ENCODE measurements at regions not wholly inside any gene's neighbourhood (a gene's known extent, or its start where the extent isn't known, plus 50 kb on each side); places are given as distances from the start of the nearest gene placed in this dataset.
A peak's percentile ranks its signal among the peaks of the same experiment; 100 is the strongest.
"Not testable (repeated sequence)": the region's sequence is repeated elsewhere in the genome, so short reads cannot be mapped to it uniquely, and the experiment has no call there.

- DNase-seq (ENCODE audit: low spot score) = no peak
These were observed 164.1 kb upstream of the KCNQ5 start for GRCh38 chr6:72457738-72458137.

GRCh38 chr6:72458521-72458920 lies 163.3 kb upstream of the KCNQ5 start:
- no peak for DNase-seq (ENCODE audit: low spot score)

GRCh38 chr6:72461144-72461543 lies 160.7 kb upstream of the KCNQ5 start:
- no peak for DNase-seq (ENCODE audit: low spot score)

- DNase-seq (ENCODE audit: low spot score) = no peak
These were observed 157.6 kb upstream of the KCNQ5 start for GRCh38 chr6:72464246-72464645.

GRCh38 chr6:72464791-72465691 lies 156.8 kb upstream of the KCNQ5 start:
- peak; percentile 11 for DNase-seq (ENCODE audit: low spot score)

- no peak for DNase-seq (ENCODE audit: low spot score)
These were observed 155.4 kb upstream of the KCNQ5 start for GRCh38 chr6:72466471-72466870.

- DNase-seq (ENCODE audit: low spot score) = no peak
These were observed 154.8 kb upstream of the KCNQ5 start for GRCh38 chr6:72466971-72467566.

- DNase-seq (ENCODE audit: low spot score) = not testable (repeated sequence)
These were observed 152.4 kb upstream of the KCNQ5 start for GRCh38 chr6:72469406-72469983.

- no peak for DNase-seq (ENCODE audit: low spot score)
These were observed 145.8 kb upstream of the KCNQ5 start for GRCh38 chr6:72476051-72476450.

- DNase-seq (ENCODE audit: low spot score) = no peak
These were observed 145.2 kb upstream of the KCNQ5 start for GRCh38 chr6:72476646-72477045.

GRCh38 chr6:72495441-72495840 lies 126.4 kb upstream of the KCNQ5 start:
- no peak for DNase-seq (ENCODE audit: low spot score)

- no peak for DNase-seq (ENCODE audit: low spot score)
These were observed 124.7 kb upstream of the KCNQ5 start for GRCh38 chr6:72497186-72497585.

GRCh38 chr6:72500669-72501068 lies 121.2 kb upstream of the KCNQ5 start:
- no peak for DNase-seq (ENCODE audit: low spot score)

- DNase-seq (ENCODE audit: low spot score) = no peak
These were observed 117.5 kb upstream of the KCNQ5 start for GRCh38 chr6:72504406-72504805.

GRCh38 chr6:72505446-72505845 lies 116.4 kb upstream of the KCNQ5 start:
- no peak for DNase-seq (ENCODE audit: low spot score)

GRCh38 chr6:72519871-72520270 lies 102.0 kb upstream of the KCNQ5 start:
- no peak for DNase-seq (ENCODE audit: low spot score)

GRCh38 chr6:72521684-72522083 lies 100.2 kb upstream of the KCNQ5 start:
- DNase-seq (ENCODE audit: low spot score) = no peak

- DNase-seq (ENCODE audit: low spot score) = peak; percentile 1
These were observed 99.1 kb upstream of the KCNQ5 start for GRCh38 chr6:72522735-72523141.

GRCh38 chr6:72524011-72524645 lies 97.7 kb upstream of the KCNQ5 start:
- no peak for DNase-seq (ENCODE audit: low spot score)

GRCh38 chr6:72525821-72526510 lies 95.9 kb upstream of the KCNQ5 start:
- no peak for DNase-seq (ENCODE audit: low spot score)

GRCh38 chr6:72530152-72530551 lies 91.7 kb upstream of the KCNQ5 start:
- no peak for DNase-seq (ENCODE audit: low spot score)

GRCh38 chr6:72530750-72531149 lies 91.1 kb upstream of the KCNQ5 start:
- DNase-seq (ENCODE audit: low spot score) = no peak

Data from RKO (cell line).